IPS-15b (cell line): ENCODE measurements at regions not wholly inside any gene's neighbourhood (a gene's known extent, or its start where the extent isn't known, plus 50 kb on each side); places are given as distances from the start of the nearest gene placed in this dataset.
A peak's percentile ranks its signal among the peaks of the same experiment; 100 is the strongest.

Experiments used
- H3K27me3 ChIP-seq: one replicate; pipeline ENCODE4 v1.6.1; 2013; ENCODE audit warnings: low read length; ENCODE audit not compliant: control insufficient read depth, insufficient read depth
- H3K36me3 ChIP-seq: one replicate; pipeline ENCODE4 v1.6.1; 2013; ENCODE audit warnings: low read length; ENCODE audit not compliant: control insufficient read depth, insufficient read depth
- H3K4me1 ChIP-seq: one replicate; pipeline ENCODE4 v1.6.1; 2013; ENCODE audit warnings: mild to moderate bottlenecking, low read length; ENCODE audit not compliant: control insufficient read depth, insufficient read depth
- H3K4me3 ChIP-seq: one replicate; pipeline ENCODE4 v1.5.1; 2013; ENCODE audit warnings: low read depth, low read length
- H3K9ac ChIP-seq: one replicate; pipeline ENCODE4 v1.6.1; 2013; ENCODE audit warnings: low read depth, mild to moderate bottlenecking, low read length
- H3K9me3 ChIP-seq: one replicate; pipeline ENCODE4 v1.6.1; 2013; ENCODE audit warnings: mild to moderate bottlenecking, low read length; ENCODE audit not compliant: control insufficient read depth, insufficient read depth

DNA sequence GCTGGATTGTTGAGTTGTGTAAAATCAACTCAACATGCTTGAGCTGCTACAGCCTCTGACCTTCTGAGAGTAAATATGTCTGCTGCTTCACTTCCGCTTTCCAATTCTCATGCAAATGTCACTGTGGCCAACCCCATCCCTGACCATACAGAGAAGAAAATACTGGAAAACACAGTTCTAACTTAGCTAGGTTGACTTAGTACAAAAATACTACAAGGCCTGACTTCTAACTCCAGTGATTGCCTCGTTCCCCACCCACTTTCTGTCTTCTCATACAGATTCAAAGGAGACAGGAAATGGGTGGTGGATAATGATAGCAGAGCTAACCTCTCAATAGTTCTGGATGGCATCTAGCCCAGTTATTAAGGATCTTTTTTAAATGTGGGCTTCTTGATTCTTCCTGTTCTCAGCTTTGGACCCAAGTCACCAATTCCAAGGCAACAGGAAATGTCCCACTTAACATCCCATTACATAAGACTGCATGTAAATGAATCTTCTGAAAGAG lies 226.6 kb upstream of the SLC24A2 start:
- H3K4me1 ChIP-seq, result no peaks in the 10 kb centered on the region
- no peak overlapping the region for H3K4me3 ChIP-seq
- no peaks in the 10 kb centered on the region for H3K27me3 ChIP-seq
- no peaks in the 10 kb centered on the region for H3K9me3 ChIP-seq
- H3K9ac ChIP-seq, result no peak overlapping the region
- no peaks in the 10 kb centered on the region for H3K36me3 ChIP-seq

DNA sequence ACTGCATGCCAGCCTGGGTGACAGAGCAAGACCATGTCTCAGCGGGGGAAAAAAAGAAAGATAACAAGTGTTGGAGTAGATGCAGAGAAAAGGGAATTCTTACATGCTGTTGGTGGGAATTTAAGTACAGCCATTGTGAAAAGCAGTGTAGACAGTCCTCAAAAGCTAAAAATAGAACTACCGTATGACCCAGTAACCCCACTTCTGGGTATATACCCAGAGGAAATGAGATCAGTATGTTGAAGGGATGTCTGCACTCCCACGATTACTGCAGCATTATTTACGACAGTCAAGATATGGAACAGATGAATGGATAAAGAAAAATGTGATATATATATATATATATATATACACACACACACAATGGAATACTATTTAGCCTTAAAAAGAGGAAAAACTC lies 225.3 kb upstream of the SLC24A2 start:
- H3K36me3 ChIP-seq, result no peaks in the 10 kb centered on the region
- H3K4me1 ChIP-seq, result no peaks in the 10 kb centered on the region
- no peak overlapping the region for H3K9ac ChIP-seq
- H3K9me3 ChIP-seq, result no peaks in the 10 kb centered on the region
- H3K27me3 ChIP-seq, result no peaks in the 10 kb centered on the region
- H3K4me3 ChIP-seq, result no peak overlapping the region

DNA sequence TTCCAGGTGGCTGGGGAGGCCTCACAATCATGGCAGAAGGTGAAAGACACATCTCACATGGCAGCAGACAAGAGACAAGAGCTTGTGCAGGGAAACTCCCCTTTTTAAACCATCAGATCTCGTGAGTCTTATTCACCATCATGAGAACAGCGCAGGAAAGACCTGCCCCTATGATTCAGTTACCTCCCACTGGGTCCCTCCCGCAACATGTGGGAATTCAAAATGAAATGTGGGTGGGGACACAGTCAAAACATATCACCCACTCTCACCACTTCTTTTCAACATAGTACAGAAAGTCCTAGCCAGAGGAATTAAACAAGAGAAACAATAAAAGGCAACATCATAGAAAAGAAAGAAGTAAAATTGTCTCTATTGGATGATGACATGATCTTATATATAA lies 223.4 kb upstream of the SLC24A2 start:
- Histone ChIP-seq H3K4me3 (no peak overlapping the region), H3K4me1 (no peaks in the 10 kb centered on the region), H3K9me3 (no peaks in the 10 kb centered on the region), H3K9ac (no peak overlapping the region), H3K27me3 (no peaks in the 10 kb centered on the region), H3K36me3 (no peaks in the 10 kb centered on the region)

DNA sequence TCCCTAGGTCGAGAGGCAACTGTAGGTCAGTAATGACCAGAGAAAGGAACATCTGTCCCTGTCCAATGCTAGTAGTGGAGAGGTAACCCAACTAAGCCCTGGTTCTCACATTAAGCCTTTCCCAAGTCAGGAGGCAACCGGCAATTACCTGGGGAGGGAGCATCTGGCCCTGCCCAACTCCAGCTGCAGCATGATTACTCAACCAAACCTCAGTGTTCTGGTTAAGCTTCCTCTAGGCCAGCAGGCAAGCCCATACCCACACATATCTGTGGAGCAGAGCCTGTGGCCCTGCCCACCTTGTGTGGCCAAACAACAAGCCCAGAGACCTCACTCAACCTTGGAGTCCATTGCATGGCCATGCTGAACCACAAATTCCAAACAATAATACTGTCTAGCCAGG lies 220.8 kb upstream of the SLC24A2 start:
- Histone ChIP-seq H3K9me3 (no peaks in the 10 kb centered on the region), H3K36me3 (no peaks in the 10 kb centered on the region), H3K9ac (no peak overlapping the region), H3K4me3 (no peak overlapping the region), H3K4me1 (no peaks in the 10 kb centered on the region), H3K27me3 (no peaks in the 10 kb centered on the region)

DNA sequence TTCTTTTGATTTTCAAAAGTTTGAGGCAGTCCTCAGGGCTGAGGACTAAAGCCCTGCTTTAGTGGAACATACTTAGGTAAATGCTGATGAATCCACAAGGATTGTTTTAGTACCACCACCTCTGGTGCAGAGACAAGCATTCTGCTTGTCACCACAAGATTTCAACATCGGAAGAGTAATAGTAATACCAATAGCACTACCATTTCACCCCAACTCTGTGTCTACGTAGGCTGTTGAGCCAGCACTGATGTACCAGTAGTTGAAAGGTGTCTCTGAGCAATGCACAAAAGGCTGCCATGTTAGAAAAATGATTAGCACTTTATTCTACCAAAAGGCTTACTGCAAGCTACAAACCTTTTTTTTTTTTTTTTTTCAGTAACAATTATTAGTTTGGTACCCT lies 213.2 kb upstream of the SLC24A2 start:
- no peak overlapping the region for H3K9ac ChIP-seq

DNA sequence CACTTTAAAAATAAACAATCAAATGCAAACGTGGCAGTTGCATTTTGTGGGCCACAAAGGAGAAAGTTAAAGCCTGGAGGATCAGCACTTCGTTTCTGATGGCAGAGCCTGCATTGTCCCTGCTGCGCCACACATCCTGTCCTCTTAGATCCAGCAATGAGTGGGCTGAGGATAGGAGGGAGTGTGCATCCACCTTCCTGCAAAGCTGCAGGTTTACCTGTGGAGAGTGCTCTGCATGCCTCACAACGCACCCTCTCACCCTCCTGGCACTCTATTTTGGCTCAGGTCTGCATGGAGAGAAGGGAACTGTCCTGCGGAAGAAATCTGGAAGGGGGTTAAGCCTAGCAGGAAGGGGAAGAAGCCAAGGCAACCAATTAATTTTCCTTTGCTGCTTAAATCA lies 212.2 kb upstream of the SLC24A2 start:
- no peaks in the 10 kb centered on the region for H3K4me1 ChIP-seq
- no peaks in the 10 kb centered on the region for H3K36me3 ChIP-seq
- H3K27me3 ChIP-seq, result no peaks in the 10 kb centered on the region
- H3K9ac ChIP-seq, result peak overlapping the region; percentile 66
- no peak overlapping the region for H3K4me3 ChIP-seq
- no peaks in the 10 kb centered on the region for H3K9me3 ChIP-seq

More for the DNA sequence above, 213.2 kb upstream of the SLC24A2 start:
- Histone ChIP-seq H3K9me3 (no peaks in the 10 kb centered on the region), H3K36me3 (no peaks in the 10 kb centered on the region), H3K4me3 (no peak overlapping the region), H3K4me1 (no peaks in the 10 kb centered on the region), H3K27me3 (no peaks in the 10 kb centered on the region)

DNA sequence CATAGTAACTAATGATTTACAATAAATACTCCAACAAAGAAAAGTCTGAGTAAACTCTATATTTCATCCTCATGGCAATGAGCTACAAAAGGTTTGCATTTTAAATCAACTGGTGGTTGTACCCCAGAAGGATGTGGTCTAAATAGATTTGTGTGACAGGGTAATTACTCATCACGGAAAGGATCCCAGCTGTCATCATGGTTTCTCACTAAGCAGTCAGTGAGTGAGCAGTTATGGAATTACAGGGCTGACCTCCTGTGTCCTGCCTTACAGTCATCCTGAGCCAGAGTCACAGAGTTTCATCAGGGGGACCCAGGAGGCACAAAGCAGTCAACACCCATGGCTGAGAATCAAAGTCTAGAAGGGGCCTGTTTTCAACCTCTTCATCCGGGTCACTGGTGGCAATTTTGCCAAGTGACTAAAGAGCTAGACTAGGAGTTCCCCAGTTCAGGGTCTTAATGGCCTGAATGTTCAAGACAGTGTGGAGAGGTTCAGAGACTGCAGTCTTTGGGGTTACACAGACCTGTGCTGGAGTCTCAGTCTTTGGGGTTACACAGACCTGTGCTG lies 210.7 kb upstream of the SLC24A2 start:
- no peaks in the 10 kb centered on the region for H3K27me3 ChIP-seq
- no peak overlapping the region for H3K9ac ChIP-seq
- H3K9me3 ChIP-seq, result no peaks in the 10 kb centered on the region
- no peaks in the 10 kb centered on the region for H3K4me1 ChIP-seq
- no peak overlapping the region for H3K4me3 ChIP-seq
- H3K36me3 ChIP-seq, result no peaks in the 10 kb centered on the region

DNA sequence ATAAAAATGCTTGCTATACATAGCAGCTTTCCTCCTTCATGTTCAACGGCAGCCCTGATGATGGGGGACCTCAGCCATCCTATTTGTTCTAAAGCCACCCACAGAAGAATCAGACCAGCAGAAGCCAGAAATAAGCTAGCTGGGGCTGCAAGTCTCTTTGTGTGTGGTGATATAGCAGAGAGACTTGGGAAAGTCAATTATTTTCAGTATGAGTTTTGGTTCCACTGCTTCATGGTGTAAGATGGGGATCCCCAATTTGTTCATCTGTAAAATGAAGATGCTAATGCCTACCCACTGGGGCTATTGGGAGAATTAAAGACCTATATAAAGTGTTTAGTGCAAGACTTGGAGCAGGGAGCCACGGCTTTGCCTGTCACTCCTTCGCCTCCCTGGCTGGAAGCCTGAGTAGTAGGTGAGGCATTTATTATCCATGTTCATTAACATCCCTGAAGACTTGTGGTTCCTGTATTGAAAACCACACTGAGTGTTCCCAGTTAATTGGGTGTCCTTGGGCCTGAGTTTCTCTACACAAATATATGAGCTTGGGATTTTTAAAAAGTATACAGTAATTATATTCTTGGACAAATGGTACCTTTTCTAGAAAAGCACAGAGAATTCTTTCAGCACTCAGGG lies 210.1 kb upstream of the SLC24A2 start:
- H3K4me3 ChIP-seq, result no peak overlapping the region
- no peak overlapping the region for H3K9ac ChIP-seq
- no peaks in the 10 kb centered on the region for H3K9me3 ChIP-seq
- no peaks in the 10 kb centered on the region for H3K4me1 ChIP-seq
- no peaks in the 10 kb centered on the region for H3K27me3 ChIP-seq
- H3K36me3 ChIP-seq, result no peaks in the 10 kb centered on the region

DNA sequence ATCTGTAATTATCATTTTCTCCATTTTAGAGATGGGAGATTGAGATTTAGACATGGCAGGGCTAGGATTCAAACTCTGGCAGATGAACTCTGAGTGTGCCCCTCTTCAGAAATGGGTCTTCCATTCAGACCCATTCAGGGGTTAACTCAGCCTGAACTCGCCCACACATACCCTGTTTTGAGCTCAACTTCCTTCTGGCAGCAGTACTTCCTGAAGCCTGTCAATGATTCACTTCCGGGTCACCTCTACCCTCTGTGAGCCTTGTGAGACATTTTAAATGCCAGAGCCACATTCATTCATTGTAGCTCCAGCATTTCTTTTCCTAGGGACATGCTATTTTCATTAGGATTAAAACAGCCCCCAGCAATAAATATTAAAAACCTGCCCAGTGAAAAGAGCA lies 209.3 kb upstream of the SLC24A2 start:
- Histone ChIP-seq H3K27me3 (no peaks in the 10 kb centered on the region), H3K4me1 (no peaks in the 10 kb centered on the region), H3K9ac (no peak overlapping the region), H3K9me3 (no peaks in the 10 kb centered on the region), H3K4me3 (no peak overlapping the region), H3K36me3 (no peaks in the 10 kb centered on the region)

DNA sequence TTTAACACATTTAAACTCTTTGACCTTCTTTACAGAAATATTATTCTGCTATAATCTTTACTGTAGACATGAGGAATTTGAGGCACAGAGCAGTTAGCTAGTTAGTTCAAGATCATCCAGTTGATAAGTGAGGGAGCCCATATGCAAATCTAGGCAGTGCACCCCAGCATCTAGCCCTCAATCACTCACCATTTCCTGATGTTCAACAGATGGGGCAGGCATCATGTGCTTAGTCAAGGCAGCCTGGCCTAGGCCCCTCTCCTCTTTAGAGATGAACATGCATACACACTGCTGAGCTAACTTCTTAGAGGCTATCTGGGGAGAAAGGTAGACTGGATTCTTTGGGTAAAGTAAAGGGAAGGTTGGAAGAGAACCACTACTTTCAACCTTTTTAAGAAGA lies 206.8 kb upstream of the SLC24A2 start:
- Histone ChIP-seq H3K4me3 (no peak overlapping the region), H3K4me1 (no peaks in the 10 kb centered on the region)

DNA sequence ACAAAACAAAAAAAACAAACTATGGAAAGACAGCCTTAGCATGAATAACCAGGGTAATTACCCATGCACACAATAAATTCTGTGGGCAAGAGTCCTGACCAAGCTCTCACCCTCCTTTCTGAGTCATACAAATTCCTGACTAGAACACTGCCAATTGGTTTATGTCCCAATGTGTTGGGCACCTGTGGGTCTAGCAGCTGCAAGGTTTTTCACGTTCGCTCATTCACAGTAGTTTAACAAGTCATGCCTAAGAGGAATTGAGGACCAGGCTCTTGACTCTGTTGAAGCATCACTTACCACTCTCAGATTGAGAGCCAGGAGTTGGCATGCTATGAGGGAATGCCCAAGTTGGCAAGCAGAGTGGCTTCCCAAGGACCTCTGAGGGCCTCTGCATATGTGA lies 205.5 kb upstream of the SLC24A2 start:
- no peaks in the 10 kb centered on the region for H3K9me3 ChIP-seq

More for the DNA sequence above, 206.8 kb upstream of the SLC24A2 start:
- no peak overlapping the region for H3K9ac ChIP-seq
- H3K36me3 ChIP-seq, result no peaks in the 10 kb centered on the region
- no peaks in the 10 kb centered on the region for H3K27me3 ChIP-seq
- H3K9me3 ChIP-seq, result no peaks in the 10 kb centered on the region

DNA sequence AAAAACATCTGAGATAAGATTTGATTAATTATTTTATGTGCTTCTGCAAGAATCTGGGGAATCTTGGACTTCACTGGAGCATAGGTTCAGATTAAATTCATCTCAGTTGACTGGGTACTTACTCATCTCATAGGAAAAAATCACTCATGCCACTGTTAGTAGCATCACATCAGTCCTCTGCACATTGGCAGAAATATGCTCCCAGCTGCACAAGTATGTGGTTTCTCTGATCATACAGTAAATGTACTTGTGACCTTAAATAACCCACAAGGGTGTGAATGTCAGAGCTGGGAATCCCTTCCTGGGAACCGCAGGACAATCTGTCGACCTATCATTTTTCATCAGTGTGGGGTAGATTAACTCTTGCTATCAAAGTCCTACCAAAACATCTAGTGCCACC lies 203.7 kb upstream of the SLC24A2 start:
- Histone ChIP-seq H3K27me3 (no peaks in the 10 kb centered on the region), H3K4me1 (no peaks in the 10 kb centered on the region), H3K9me3 (no peaks in the 10 kb centered on the region), H3K9ac (no peak overlapping the region), H3K4me3 (no peak overlapping the region), H3K36me3 (no peaks in the 10 kb centered on the region)

More for the DNA sequence above, 205.5 kb upstream of the SLC24A2 start:
- no peaks in the 10 kb centered on the region for H3K4me1 ChIP-seq
- no peaks in the 10 kb centered on the region for H3K27me3 ChIP-seq
- no peaks in the 10 kb centered on the region for H3K36me3 ChIP-seq
- H3K4me3 ChIP-seq, result no peak overlapping the region
- no peak overlapping the region for H3K9ac ChIP-seq
